ENCODE measurements at regions not wholly inside any gene's neighbourhood (a gene's known extent, or its start where the extent isn't known, plus 50 kb on each side); places are given as distances from the start of the nearest gene placed in this dataset.

DNA sequence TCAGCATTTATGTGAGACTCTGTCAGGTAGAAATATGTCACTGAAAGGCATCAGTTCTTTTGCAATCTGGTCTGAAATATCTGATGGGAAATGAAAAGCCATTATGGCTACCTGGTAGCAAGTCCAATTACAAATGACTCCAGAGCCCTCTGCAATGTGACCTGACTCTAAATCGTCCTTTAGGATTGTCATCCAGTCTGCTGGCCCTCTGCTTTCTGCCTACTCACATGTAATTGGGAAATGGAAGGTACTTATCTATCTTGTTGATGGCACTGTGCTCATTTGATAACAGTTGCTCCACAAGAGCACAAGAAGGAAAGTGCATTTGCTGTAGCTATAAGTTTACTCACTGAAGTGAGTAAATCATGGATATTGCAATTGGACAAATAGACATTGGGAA is 799.8 kb downstream of the RAPGEF2 start:
- TF ChIP-seq, protein P1, sequence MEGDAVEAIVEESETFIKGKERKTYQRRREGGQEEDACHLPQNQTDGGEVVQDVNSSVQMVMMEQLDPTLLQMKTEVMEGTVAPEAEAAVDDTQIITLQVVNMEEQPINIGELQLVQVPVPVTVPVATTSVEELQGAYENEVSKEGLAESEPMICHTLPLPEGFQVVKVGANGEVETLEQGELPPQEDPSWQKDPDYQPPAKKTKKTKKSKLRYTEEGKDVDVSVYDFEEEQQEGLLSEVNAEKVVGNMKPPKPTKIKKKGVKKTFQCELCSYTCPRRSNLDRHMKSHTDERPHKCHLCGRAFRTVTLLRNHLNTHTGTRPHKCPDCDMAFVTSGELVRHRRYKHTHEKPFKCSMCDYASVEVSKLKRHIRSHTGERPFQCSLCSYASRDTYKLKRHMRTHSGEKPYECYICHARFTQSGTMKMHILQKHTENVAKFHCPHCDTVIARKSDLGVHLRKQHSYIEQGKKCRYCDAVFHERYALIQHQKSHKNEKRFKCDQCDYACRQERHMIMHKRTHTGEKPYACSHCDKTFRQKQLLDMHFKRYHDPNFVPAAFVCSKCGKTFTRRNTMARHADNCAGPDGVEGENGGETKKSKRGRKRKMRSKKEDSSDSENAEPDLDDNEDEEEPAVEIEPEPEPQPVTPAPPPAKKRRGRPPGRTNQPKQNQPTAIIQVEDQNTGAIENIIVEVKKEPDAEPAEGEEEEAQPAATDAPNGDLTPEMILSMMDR (IDR thresholded peaks at IDR 0.05): no peak
- TF ChIP-seq EP300 (IDR thresholded peaks at IDR 0.05) (no peak), POLR2AphosphoS5 (IDR thresholded peaks at IDR 0.05) (no peak), POLR2A (IDR thresholded peaks at IDR 0.05) (no peak)

All from sigmoid colon (tissue), 4 donors.